ENCODE measurements at regions not wholly inside any gene's neighbourhood (a gene's known extent, or its start where the extent isn't known, plus 50 kb on each side); places are given as distances from the start of the nearest gene placed in this dataset.

DNA sequence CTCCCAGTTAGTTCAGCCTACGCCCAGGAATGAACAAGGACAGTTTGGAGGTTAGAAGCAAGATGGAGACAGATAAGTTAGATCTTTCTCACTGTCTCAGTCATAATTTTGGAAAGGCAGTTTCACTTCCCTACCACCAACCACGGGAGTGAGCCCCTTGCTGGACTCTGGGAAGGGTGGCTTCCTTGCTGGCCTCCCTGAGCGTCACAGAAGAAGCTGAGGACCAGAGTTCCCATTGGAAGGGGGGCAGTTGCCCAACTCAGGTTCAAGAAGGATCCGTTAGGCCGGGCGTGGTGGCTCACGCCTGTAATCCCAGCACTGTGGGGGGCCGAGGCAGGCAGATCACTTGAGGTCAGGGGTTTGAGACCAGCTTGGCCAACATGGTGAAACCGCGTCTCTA is 106.2 kb upstream of the MAX start:
- no peak overlapping the region for H3K27ac ChIP-seq (ENCODE audit: low read depth in 1 of 2, low read length in 2 of 2)
- no peak overlapping the region for H3K9ac ChIP-seq (ENCODE audit: low read depth in 1 of 2, low read length in 2 of 2)
- no peak for TF ChIP-seq HNF4A (conservative IDR thresholded peaks at IDR 0.05)
- peaks cover 0 to 8% (median 0%) of the 10 kb centered on the region in 4 donors for H3K27me3 ChIP-seq (ENCODE audit: control insufficient read depth in 4 of 4, insufficient read depth in 4 of 4, low read length in 3 of 4)
- H3K4me3 ChIP-seq (ENCODE audit: low read depth in 1 of 3, low read length in 3 of 3) = no peak overlapping the region
- H3K4me1 ChIP-seq (ENCODE audit: control insufficient read depth in 4 of 4, insufficient read depth in 4 of 4, low read length in 3 of 4) = no peaks in the 10 kb centered on the region
- no peaks in the 10 kb centered on the region for H3K9me3 ChIP-seq (ENCODE audit: control insufficient read depth in 4 of 4, low read length in 3 of 4)
- 85% methylated on average over 10 of the region's 10 CpGs for WGBS
- no peaks in the 10 kb centered on the region for H3K36me3 ChIP-seq (ENCODE audit: control insufficient read depth in 4 of 4, insufficient read depth in 3 of 4, low read depth in 1 of 4, low read length in 3 of 4)
- DNase-seq (ENCODE audit: low spot score) = no peak

GRCh38 chr14:65210118-65210821 is 108.0 kb upstream of the MAX start:
- 83% methylated on average over 4 of the region's 4 CpGs for WGBS
- H3K4me3 ChIP-seq (ENCODE audit: low read depth in 1 of 3, low read length in 3 of 3) = no peak overlapping the region
- H3K27me3 ChIP-seq (ENCODE audit: control insufficient read depth in 4 of 4, insufficient read depth in 4 of 4, low read length in 3 of 4) = peaks cover 0 to 3% (median 0%) of the 10 kb centered on the region in 4 donors
- no peaks in the 10 kb centered on the region for H3K9me3 ChIP-seq (ENCODE audit: control insufficient read depth in 4 of 4, low read length in 3 of 4)
- no peaks in the 10 kb centered on the region for H3K4me1 ChIP-seq (ENCODE audit: control insufficient read depth in 4 of 4, insufficient read depth in 4 of 4, low read length in 3 of 4)
- TF ChIP-seq TAF1 (conservative IDR thresholded peaks at IDR 0.05) (no peak), RAD21 (IDR thresholded peaks at IDR 0.05) (no peak), GABPA (IDR thresholded peaks at IDR 0.05 in 1 of 2, conservative IDR thresholded peaks at IDR 0.05 in 1 of 2) (no peak), RXRA (IDR thresholded peaks at IDR 0.05) (no peak), FOXA1 (IDR thresholded peaks at IDR 0.05) (no peak), YY1 (IDR thresholded peaks at IDR 0.05) (no peak), FOXA2 (IDR thresholded peaks at IDR 0.05) (no peak), JUND (IDR thresholded peaks at IDR 0.05) (no peak), HNF4G (IDR thresholded peaks at IDR 0.05) (no peak), REST (IDR thresholded peaks at IDR 0.05) (no peak)
- TF ChIP-seq, protein P1, sequence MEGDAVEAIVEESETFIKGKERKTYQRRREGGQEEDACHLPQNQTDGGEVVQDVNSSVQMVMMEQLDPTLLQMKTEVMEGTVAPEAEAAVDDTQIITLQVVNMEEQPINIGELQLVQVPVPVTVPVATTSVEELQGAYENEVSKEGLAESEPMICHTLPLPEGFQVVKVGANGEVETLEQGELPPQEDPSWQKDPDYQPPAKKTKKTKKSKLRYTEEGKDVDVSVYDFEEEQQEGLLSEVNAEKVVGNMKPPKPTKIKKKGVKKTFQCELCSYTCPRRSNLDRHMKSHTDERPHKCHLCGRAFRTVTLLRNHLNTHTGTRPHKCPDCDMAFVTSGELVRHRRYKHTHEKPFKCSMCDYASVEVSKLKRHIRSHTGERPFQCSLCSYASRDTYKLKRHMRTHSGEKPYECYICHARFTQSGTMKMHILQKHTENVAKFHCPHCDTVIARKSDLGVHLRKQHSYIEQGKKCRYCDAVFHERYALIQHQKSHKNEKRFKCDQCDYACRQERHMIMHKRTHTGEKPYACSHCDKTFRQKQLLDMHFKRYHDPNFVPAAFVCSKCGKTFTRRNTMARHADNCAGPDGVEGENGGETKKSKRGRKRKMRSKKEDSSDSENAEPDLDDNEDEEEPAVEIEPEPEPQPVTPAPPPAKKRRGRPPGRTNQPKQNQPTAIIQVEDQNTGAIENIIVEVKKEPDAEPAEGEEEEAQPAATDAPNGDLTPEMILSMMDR (IDR thresholded peaks at IDR 0.05; ENCODE audit: low read depth, low read length, missing input control) = no peak
- TF ChIP-seq, protein P2, sequence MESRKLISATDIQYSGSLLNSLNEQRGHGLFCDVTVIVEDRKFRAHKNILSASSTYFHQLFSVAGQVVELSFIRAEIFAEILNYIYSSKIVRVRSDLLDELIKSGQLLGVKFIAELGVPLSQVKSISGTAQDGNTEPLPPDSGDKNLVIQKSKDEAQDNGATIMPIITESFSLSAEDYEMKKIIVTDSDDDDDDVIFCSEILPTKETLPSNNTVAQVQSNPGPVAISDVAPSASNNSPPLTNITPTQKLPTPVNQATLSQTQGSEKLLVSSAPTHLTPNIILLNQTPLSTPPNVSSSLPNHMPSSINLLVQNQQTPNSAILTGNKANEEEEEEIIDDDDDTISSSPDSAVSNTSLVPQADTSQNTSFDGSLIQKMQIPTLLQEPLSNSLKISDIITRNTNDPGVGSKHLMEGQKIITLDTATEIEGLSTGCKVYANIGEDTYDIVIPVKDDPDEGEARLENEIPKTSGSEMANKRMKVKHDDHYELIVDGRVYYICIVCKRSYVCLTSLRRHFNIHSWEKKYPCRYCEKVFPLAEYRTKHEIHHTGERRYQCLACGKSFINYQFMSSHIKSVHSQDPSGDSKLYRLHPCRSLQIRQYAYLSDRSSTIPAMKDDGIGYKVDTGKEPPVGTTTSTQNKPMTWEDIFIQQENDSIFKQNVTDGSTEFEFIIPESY (IDR thresholded peaks at IDR 0.05) = no peak
- no peak overlapping the region for H3K27ac ChIP-seq (ENCODE audit: low read depth in 1 of 2, low read length in 2 of 2)
- no peaks in the 10 kb centered on the region for H3K36me3 ChIP-seq (ENCODE audit: control insufficient read depth in 4 of 4, insufficient read depth in 3 of 4, low read depth in 1 of 4, low read length in 3 of 4)
- DNase-seq (ENCODE audit: low spot score) = no peak
- no peak overlapping the region for H3K9ac ChIP-seq (ENCODE audit: low read depth in 1 of 2, low read length in 2 of 2)
